Naive thymus-derived CD8-positive, alpha-beta T cell (primary cell): ENCODE measurements at regions not wholly inside any gene's neighbourhood (a gene's known extent, or its start where the extent isn't known, plus 50 kb on each side); places are given as distances from the start of the nearest gene placed in this dataset.

Experiments
- ATAC-seq, 2 donors: fragments of 150-1000 bp; cut with Tn5 transposase in 1 of 2; sonication (Bioruptor Pico), chemical (Tn5 transposase) in 1 of 2; 1 replicate in 1 of 2; 2 replicates in 1 of 2; pipeline ENCODE4 v1.10.0; 2021; ENCODE audit warnings: mild to moderate bottlenecking in 2 of 2, moderate library complexity in 2 of 2
- POLR2A ChIA-PET: fragments of 350-600 bp; sonication (Branson Sonifier 250); formaldehyde crosslinking; loops from one replicate; lab custom pipeline; 2021; ENCODE audit warnings: antibody characterized with exemption; lab: Charles Lee
- DNase-seq, 10 donors: peaks; one replicate each; pipeline versions ENCODE4 v3.0.0 to v3.0.0-alpha.2; 2020 to 2022
- H3K27ac Mint-ChIP-seq, 10 donors: one replicate each; pipeline ENCODE4 v1.8.0; 2020 to 2022; ENCODE audit warnings: mild to moderate bottlenecking in 10 of 10, mixed read lengths in 10 of 10, moderate library complexity in 4 of 10, inconsistent platforms in 1 of 10
- H3K27me3 Mint-ChIP-seq, 5 donors: one replicate each; pipeline ENCODE4 v1.8.0; 2021 to 2022; ENCODE audit warnings: mixed read lengths in 5 of 5
- H3K36me3 Mint-ChIP-seq, 3 donors: one replicate each; pipeline ENCODE4 v1.8.0; 2020 to 2022; ENCODE audit warnings: mixed read lengths in 3 of 3, mild to moderate bottlenecking in 2 of 3, inconsistent platforms in 1 of 3
- H3K4me1 Mint-ChIP-seq, 4 donors: one replicate each; pipeline ENCODE4 v1.8.0; 2021 to 2022; ENCODE audit warnings: mixed read lengths in 4 of 4
- H3K4me3 Mint-ChIP-seq, 10 donors: one replicate each; pipeline ENCODE4 v1.8.0; 2020 to 2022; ENCODE audit warnings: mild to moderate bottlenecking in 10 of 10, mixed read lengths in 10 of 10, moderate library complexity in 6 of 10, inconsistent platforms in 1 of 10
- H3K9me3 Mint-ChIP-seq, 9 donors: one replicate each; pipeline ENCODE4 v1.8.0; 2020 to 2022; ENCODE audit warnings: mixed read lengths in 9 of 9, mild to moderate bottlenecking in 3 of 9, inconsistent platforms in 1 of 9, moderate library complexity in 1 of 9

- no peak overlapping the region for H3K4me3 Mint-ChIP-seq
- DNase-seq = no peak
- no peak for ATAC-seq
- no peaks in the 10 kb centered on the region for H3K4me1 Mint-ChIP-seq
- peaks cover 0 to 3% (median 0%) of the 10 kb centered on the region in 5 donors for H3K27me3 Mint-ChIP-seq
- peaks cover 0 to 4% (median 1%) of the 10 kb centered on the region in 9 donors for H3K9me3 Mint-ChIP-seq
- no peaks in the 10 kb centered on the region for H3K36me3 Mint-ChIP-seq
- POLR2A ChIA-PET = no interaction called here
- H3K27ac Mint-ChIP-seq = no peak overlapping the region
Observed at GRCh38 chr12:126156806-126157574, 1091.8 kb downstream of the AACS start.

- H3K27me3 Mint-ChIP-seq = peaks cover 0 to 5% (median 2%) of the 10 kb centered on the region in 5 donors
- no peaks in the 10 kb centered on the region for H3K36me3 Mint-ChIP-seq
- H3K9me3 Mint-ChIP-seq = peaks cover 0 to 7% (median 2%) of the 10 kb centered on the region in 9 donors
- H3K27ac Mint-ChIP-seq = no peak overlapping the region
- no peak overlapping the region for H3K4me3 Mint-ChIP-seq
- POLR2A ChIA-PET = no interaction called here
- DNase-seq = no peak
- no peak for ATAC-seq
- H3K4me1 Mint-ChIP-seq = no peaks in the 10 kb centered on the region
Observed at GRCh38 chr12:126157575-126157966, 1092.3 kb downstream of the AACS start.

- Mint-ChIP-seq H3K4me1 (no peaks in the 10 kb centered on the region), H3K27ac (no peak overlapping the region), H3K9me3 (peaks cover 0 to 8% (median 2%) of the 10 kb centered on the region in 9 donors), H3K4me3 (no peak overlapping the region), H3K36me3 (no peaks in the 10 kb centered on the region), H3K27me3 (peaks cover 0 to 10% (median 2%) of the 10 kb centered on the region in 5 donors)
- POLR2A ChIA-PET = no interaction called here
- no peak for ATAC-seq
- no peak for DNase-seq
Observed at GRCh38 chr12:126159139-126159538, 1093.9 kb downstream of the AACS start.

GRCh38 chr12:126160912-126161311 is 1095.7 kb downstream of the AACS start:
- ATAC-seq = no peak
- no peak for DNase-seq
- POLR2A ChIA-PET = no interaction called here
- Mint-ChIP-seq H3K9me3 (peaks cover 0 to 11% (median 3%) of the 10 kb centered on the region in 9 donors), H3K27me3 (peaks cover 0 to 10% (median 2%) of the 10 kb centered on the region in 5 donors), H3K4me3 (no peak overlapping the region), H3K4me1 (no peaks in the 10 kb centered on the region), H3K36me3 (no peaks in the 10 kb centered on the region), H3K27ac (no peak overlapping the region)

- Mint-ChIP-seq H3K27ac (no peak overlapping the region), H3K36me3 (no peaks in the 10 kb centered on the region), H3K4me3 (no peak overlapping the region), H3K4me1 (no peaks in the 10 kb centered on the region), H3K9me3 (peaks cover 0 to 11% (median 7%) of the 10 kb centered on the region in 9 donors), H3K27me3 (peaks cover 0 to 10% (median 2%) of the 10 kb centered on the region in 5 donors)
- POLR2A ChIA-PET = no interaction called here
- ATAC-seq (no peak), DNase-seq (no peak)
Observed at GRCh38 chr12:126163984-126164383, 1098.7 kb downstream of the AACS start.

- DNase-seq = no peak
- Mint-ChIP-seq H3K9me3 (peaks cover 0 to 7% (median 4%) of the 10 kb centered on the region in 9 donors), H3K27me3 (peaks cover 0 to 3% (median 0%) of the 10 kb centered on the region in 5 donors), H3K36me3 (no peaks in the 10 kb centered on the region), H3K4me3 (no peak overlapping the region), H3K4me1 (no peaks in the 10 kb centered on the region), H3K27ac (no peak overlapping the region)
- POLR2A ChIA-PET = no interaction called here
- no peak for ATAC-seq
Observed at GRCh38 chr12:126171937-126172559, 1106.8 kb downstream of the AACS start.

GRCh38 chr12:126182619-126183236 is 1117.5 kb downstream of the AACS start:
- DNase-seq (no peak), ATAC-seq (no peak)
- POLR2A ChIA-PET = no interaction called here
- Mint-ChIP-seq H3K36me3 (peaks cover 0 to 5% (median 0%) of the 10 kb centered on the region in 3 donors), H3K27me3 (peaks cover 0 to 15% (median 3%) of the 10 kb centered on the region in 5 donors), H3K4me3 (no peak overlapping the region), H3K4me1 (no peaks in the 10 kb centered on the region), H3K9me3 (peaks cover 0 to 27% (median 16%) of the 10 kb centered on the region in 9 donors), H3K27ac (no peak overlapping the region)

- DNase-seq (no peak), ATAC-seq (no peak)
- Mint-ChIP-seq H3K27me3 (peaks cover 0 to 37% (median 9%) of the 10 kb centered on the region in 5 donors), H3K4me1 (no peaks in the 10 kb centered on the region), H3K27ac (no peak overlapping the region), H3K4me3 (no peak overlapping the region), H3K36me3 (peaks cover 0 to 9% (median 0%) of the 10 kb centered on the region in 3 donors), H3K9me3 (peaks cover 0 to 23% (median 17%) of the 10 kb centered on the region in 9 donors)
- POLR2A ChIA-PET = no interaction called here
Observed at GRCh38 chr12:126185025-126185424, 1119.8 kb downstream of the AACS start.

- POLR2A ChIA-PET = no interaction called here
- H3K4me3 Mint-ChIP-seq = no peak overlapping the region
- H3K9me3 Mint-ChIP-seq = peaks cover 0 to 8% (median 0%) of the 10 kb centered on the region in 9 donors
- H3K36me3 Mint-ChIP-seq = peaks cover 0 to 6% (median 0%) of the 10 kb centered on the region in 3 donors
- H3K27ac Mint-ChIP-seq = no peak overlapping the region
- peaks cover 0 to 2% (median 0%) of the 10 kb centered on the region in 4 donors for H3K4me1 Mint-ChIP-seq
- H3K27me3 Mint-ChIP-seq = peaks cover 0 to 48% (median 13%) of the 10 kb centered on the region in 5 donors
- ATAC-seq = no peak
- DNase-seq = no peak
Observed at GRCh38 chr12:126189856-126190255, 1124.6 kb downstream of the AACS start.

- H3K9me3 Mint-ChIP-seq = peaks cover 0 to 9% (median 2%) of the 10 kb centered on the region in 9 donors
- H3K27me3 Mint-ChIP-seq = peaks cover 0 to 44% (median 13%) of the 10 kb centered on the region in 5 donors
- peaks cover 0 to 6% (median 0%) of the 10 kb centered on the region in 3 donors for H3K36me3 Mint-ChIP-seq
- no peak overlapping the region for H3K4me3 Mint-ChIP-seq
- ATAC-seq (no peak), DNase-seq (no peak)
- POLR2A ChIA-PET = no interaction called here
- no peak overlapping the region for H3K27ac Mint-ChIP-seq
- H3K4me1 Mint-ChIP-seq = peaks cover 0 to 2% (median 0%) of the 10 kb centered on the region in 4 donors
Observed at GRCh38 chr12:126191031-126191891, 1126.0 kb downstream of the AACS start.

- POLR2A ChIA-PET = no interaction called here
- DNase-seq = no peak
- no peak for ATAC-seq
- Mint-ChIP-seq H3K9me3 (peaks cover 0 to 9% (median 2%) of the 10 kb centered on the region in 9 donors), H3K27ac (no peak overlapping the region), H3K36me3 (peaks cover 0 to 6% (median 0%) of the 10 kb centered on the region in 3 donors), H3K27me3 (peaks cover 0 to 37% (median 11%) of the 10 kb centered on the region in 5 donors), H3K4me1 (peaks cover 0 to 2% (median 0%) of the 10 kb centered on the region in 4 donors), H3K4me3 (no peak overlapping the region)
Observed at GRCh38 chr12:126191949-126192348, 1126.7 kb downstream of the AACS start.

GRCh38 chr12:126193190-126193589 is 1128.0 kb downstream of the AACS start:
- peaks cover 0 to 6% (median 0%) of the 10 kb centered on the region in 3 donors for H3K36me3 Mint-ChIP-seq
- H3K27me3 Mint-ChIP-seq = peaks cover 0 to 34% (median 11%) of the 10 kb centered on the region in 5 donors
- no peak overlapping the region for H3K4me3 Mint-ChIP-seq
- ATAC-seq (no peak), DNase-seq (no peak)
- peaks cover 0 to 2% (median 0%) of the 10 kb centered on the region in 4 donors for H3K4me1 Mint-ChIP-seq
- POLR2A ChIA-PET = no interaction called here
- H3K9me3 Mint-ChIP-seq = peaks cover 0 to 9% (median 0%) of the 10 kb centered on the region in 9 donors
- no peak overlapping the region for H3K27ac Mint-ChIP-seq
